Activated CD4-positive, alpha-beta T cell treated with anti-CD3 and anti-CD28 coated beads, Interleukin-2, Interleukin-6, amounts not matched to agents 100 ng/mL and 50 ng/mL, durations not matched to agents 16 hours and 8 hours (primary cell): ENCODE measurements at regions not wholly inside any gene's neighbourhood (a gene's known extent, or its start where the extent isn't known, plus 50 kb on each side); places are given as distances from the start of the nearest gene placed in this dataset.
"Not testable (repeated sequence)": the region's sequence is repeated elsewhere in the genome, so short reads cannot be mapped to it uniquely, and the experiment has no call there.

Experiments
- DNase-seq: peaks from one replicate; pipeline ENCODE4 v3.0.0-alpha.2; 2020

DNA sequence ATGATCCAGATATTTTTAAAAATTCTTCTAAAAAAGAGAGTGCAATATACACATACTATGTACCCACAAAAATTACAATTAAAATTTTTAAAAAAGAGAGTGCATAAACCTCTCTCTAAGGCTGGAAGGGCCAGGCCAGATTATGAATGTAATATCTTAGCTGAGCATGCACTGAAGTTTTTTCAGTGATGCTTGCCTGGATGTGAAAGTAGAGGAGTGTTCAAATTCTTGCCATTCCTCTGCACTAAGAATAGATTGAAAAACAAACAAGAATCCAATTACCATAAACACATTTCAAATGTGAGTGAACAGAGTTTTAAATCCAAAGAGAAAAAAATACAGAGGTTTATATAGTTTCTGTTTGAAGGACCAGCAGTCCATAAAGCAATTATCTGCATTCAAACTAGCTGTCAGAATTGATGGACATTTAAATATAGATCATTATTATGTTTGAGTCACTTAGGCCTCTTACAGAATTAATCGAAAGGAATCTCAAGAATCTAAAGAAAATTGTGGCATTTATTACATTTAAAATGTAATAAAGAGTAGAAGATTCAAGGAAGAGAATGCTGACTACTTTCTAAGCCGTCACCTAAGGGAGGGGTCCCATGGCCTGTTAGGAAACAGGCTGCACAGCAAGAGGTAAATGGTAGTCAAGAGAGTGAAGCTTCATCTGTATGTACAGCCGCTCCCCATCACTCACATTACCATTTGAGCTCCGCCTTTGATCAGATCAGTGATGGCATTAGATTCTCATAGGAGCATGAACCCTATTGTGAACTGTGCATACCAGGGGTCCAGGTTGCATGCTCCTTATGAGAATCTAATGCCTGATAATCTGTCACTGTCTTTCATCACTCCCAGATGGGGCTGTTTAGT lies 159.3 kb upstream of the MDFIC2 start:
- DNase-seq, result no peak

DNA sequence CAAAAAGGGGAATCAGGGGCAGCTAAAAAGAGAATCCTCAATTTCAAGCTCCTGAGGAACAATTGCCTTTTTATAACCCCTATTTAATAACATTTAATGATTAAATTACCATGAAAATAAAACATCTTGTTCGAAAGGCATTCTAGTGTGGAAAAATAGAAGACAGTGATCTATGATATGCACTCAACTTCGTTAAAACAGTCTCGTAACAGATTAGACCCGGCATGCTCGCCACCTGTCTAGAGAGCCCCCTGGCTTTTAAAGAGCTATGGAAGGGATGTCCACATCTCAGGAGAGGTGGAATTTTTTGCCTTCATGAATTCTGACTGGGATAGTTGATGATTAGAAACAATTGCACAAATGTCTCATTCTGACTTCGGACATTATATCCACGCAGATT lies 153.7 kb upstream of the MDFIC2 start:
- no peak for DNase-seq

DNA sequence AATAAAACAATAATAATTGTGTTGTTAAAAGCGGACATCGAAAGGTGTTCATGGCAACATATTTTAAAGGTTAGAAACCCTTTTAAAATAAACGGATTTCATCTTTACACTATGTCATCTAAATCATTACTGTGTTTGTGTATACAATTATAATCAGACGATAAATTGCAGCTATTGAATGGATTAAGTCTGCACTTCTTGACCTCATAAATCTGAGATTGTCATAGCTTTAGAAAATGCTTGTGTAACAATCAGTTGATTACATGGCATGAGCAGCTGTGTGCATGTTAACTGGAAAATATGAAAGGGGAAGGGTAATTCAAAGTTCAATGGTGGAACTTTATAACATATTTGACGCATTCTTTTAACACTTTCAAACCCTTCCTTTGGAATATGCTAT lies 152.4 kb upstream of the MDFIC2 start:
- no peak for DNase-seq

DNA sequence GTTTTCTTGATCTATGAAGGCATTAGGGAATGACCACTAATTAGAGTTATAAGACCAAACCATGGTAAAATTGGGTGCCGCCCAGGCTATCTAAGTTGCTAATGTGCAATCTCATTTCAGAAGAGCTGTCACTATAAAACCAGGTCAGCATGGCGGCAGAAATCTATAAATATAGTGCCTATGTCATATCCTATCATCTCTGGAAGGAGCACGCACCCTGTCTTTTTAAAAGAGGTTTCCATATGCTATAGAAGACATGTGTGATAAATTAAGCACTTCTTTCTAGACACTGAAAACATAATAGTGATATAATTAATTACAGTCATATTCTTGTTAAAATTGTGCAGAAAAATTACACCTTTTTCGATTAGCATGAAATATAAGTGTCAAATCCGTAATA lies 152.0 kb upstream of the MDFIC2 start:
- DNase-seq, result no peak

DNA sequence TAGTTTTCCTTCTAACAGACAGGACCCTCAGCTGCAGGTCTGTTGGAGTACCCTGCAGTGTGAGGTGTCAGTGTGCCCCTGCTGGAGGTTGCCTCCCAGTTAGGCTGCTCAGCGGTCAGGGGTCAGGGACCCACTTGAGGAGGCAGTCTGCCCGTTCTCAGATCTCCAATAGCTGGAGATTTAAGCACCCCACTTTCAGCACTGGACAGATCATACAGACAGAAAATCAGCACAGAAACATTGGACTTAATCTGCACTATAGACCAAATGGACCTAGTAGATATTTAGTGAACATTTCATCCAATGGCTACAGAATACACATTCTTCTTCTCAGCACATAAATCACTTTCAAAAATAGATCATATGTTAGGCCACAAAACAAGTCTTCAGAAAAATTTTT lies 137.8 kb upstream of the MDFIC2 start:
- DNase-seq, result not testable (repeated sequence)

DNA sequence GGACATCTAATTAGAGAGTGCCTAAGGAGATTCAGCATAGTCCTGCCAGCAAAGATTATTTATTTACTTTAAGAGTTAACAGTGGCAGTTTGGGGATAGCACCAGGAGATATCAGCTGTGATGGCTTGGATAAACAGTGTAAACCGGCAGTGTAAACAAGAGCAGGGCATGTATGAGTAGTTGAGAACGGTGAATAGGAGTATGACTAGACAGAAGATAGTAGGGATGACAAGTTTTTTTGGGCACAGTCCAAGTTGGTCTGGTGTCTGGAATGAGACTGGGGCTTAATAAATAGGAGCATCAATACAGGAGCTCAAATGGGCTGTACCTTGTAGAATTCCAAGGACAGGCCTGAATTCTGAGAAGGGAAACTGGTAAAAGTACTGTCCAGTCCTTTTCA lies 123.0 kb upstream of the MDFIC2 start:
- not testable (repeated sequence) for DNase-seq

DNA sequence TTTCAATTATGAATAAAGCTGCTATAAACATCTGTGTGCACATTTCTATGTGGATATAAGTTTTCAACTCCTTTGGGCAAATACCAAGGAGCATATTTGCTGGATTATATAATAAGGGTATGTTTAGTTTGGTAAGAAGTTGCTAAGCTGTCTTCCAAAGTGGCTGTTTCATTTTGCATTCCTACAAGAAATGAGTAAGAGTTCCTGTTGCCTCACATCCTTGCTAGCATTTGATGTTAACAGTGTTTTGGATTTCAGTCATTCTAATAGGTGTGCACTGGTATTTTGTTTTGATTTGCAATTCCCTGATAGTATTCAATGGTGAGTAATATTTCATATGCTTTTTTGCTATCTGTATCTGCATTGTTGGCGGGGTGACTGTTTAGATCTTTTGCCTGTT lies 120.7 kb upstream of the MDFIC2 start:
- DNase-seq, result no peak

DNA sequence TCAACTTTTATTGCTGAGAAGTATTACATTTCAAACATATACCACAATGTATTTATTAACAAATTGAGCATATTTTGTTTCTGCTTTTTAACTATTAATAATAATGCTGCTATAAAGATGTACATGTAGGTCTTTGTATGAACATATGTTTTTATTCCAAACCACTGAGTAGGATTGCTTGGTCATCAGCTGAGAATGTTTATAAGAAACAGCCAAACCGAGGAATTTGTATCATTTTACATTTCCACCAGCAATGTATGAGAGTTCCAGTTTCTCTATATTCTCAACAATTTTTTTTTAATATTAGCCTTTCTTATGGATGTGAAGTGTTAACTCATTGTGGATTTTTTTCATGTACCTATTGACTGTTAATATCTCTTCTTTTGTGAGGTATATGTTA lies 119.5 kb upstream of the MDFIC2 start:
- DNase-seq, result no peak

DNA sequence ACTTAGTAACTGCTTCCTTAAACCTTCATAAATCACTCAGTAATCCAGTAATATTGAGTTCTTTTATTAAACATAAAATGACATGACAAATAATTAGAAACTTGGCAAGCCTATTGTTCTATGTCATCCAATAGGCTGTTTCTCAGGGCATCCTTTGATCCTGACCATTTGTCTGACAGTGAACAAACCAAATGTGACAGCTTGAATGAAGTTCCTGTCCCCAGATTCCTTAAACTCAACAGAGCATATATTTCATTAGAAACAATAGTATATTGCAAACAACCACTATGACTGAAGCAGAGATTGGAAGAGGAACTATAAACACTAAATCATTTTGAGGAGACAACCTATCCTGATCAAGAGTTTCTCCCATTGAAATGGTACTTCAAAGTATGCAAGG lies 113.6 kb upstream of the MDFIC2 start:
- DNase-seq, result no peak

DNA sequence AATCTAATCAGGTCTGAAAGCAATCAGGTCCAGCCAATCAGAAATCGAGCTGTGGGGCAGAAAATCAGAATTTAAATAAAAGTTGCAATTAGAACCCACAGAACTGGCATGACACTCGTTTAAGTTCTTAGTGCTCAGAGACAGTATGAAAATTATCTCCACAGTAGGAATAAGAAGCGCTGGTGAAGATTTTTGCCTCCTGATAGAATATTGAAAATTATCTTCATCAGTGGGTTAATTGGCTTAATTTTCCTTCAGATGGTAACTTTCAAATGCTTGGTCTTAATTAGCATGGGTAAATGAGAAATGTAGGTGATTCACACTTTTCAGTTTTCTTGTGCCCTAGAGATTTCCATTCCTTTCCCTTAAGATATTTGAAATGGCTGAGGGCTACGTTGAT lies 109.1 kb upstream of the MDFIC2 start:
- no peak for DNase-seq

DNA sequence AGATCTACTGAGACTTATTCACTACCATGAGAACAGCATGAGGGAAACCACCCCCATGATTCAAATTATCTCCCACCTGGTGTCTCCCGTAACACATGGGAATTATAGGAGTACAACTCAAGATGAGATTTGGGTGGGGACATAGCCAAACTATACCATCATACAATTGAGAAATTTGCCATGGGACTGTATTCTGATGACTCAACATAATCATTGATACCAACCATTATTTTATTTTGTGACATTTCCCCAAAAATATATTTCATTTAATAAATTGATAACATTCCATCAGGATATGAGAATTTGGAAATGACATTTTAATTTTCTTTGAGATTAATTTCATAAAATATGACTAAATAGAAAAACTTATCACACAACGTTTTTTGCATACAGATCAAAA lies 96.6 kb upstream of the MDFIC2 start:
- DNase-seq, result no peak

DNA sequence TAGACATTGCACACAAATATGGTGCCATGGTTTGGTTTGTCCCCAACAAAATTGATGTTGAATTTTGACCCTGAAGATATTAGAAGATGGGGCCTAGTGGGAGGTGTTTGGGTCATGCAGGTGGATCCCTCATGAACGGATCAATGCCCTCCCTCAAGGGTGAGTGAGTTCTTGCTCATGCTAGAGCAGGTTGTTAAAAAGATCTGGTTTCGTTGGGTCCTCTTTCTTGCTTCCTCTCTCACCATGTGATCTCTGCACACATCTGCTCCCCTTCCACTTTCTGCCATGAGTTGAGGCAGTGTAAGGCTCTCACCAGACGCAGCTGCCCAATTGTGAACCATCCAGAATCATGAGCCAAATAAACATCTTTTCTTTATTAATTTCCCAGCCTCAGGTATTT lies 87.8 kb upstream of the MDFIC2 start:
- DNase-seq, result no peak

DNA sequence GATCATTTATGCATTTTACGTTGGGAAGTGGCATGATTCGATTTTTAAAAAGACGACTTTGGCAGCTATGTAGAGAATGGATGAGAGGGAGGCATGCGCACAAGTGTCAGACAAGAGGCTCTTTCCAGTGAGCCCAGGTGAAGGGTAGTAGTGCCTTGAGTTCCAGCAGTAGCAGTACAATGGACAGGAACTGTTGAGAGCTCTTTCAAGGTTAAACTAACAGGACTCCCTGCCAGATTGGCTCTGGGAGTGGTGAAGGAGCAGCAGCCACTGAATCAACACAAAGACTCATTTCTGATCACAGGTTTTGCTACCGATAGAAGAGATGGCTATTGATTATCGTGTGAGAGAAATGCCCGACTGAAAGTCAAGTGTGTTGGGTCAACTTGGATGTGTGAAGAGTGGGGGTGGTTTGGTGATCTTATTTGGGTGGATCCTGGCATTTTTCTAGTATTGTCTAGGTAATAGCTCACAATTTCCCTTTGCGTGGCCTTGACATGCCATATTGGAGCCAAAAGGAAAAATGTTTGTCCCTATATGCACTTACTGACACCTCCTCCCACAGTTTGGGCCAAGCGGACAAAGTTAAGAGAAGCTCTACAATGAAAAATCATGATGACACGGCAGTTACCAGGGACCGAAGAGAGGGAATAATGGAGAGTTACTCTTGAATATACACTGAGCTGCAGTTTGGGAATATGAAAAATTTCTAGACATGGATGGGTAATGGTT lies 81.6 kb upstream of the MDFIC2 start:
- no peak for DNase-seq

DNA sequence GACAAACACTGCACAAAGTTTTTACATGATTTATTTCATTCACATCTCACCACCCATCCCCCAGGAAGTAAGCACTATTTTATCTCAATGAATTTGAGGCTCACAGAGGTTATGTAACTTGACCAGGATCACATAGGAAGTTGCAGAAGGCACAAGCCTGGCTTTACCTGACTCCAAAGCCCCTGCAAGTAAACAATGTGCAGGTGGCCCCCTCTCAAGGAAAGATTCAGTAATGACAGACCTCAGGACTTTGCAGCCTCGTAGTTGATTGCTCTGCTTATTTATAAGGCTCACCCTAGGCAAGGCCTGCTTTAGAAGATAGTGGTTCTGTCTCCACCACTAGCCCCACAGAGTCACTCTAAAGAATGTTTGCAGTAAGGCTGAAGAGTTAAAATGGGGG lies 79.8 kb upstream of the MDFIC2 start:
- no peak for DNase-seq

DNA sequence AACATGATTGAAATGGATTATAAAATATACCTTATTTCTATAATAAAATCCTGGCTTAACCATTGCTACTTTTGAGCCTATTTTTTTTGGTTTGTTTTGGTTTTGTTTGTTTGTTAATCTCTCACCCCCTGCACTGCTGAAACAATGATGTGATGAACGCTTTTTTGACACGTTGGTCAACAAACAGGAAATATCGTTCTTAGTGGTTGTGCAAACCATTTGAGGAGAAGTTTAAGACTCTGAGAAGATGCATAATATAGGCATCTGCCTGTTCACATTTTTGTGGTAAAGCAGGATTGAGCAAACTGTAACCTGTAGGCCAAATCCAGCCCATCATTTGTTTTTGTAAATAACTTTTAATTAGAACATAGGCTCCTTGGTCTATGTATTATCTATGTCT lies 75.5 kb upstream of the MDFIC2 start:
- no peak for DNase-seq

DNA sequence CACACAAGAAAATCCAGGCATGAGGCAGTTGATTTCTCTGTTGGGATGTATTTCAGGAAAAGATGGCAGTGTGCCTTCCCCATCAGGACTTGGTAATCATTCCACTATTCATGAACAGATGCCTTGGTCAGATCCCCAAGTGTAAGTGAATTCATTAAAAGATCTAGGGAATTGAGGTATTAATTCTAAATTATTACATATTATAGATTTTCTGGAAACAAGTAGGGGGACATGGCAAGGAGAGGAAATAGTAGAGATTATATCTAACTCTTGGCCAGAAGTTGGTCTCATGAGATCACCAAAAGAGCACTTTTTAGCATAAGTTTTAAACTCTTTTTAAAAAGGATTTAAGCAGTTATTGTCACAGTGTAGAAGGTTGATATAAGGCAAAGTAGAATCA lies 74.4 kb upstream of the MDFIC2 start:
- DNase-seq, result no peak

DNA sequence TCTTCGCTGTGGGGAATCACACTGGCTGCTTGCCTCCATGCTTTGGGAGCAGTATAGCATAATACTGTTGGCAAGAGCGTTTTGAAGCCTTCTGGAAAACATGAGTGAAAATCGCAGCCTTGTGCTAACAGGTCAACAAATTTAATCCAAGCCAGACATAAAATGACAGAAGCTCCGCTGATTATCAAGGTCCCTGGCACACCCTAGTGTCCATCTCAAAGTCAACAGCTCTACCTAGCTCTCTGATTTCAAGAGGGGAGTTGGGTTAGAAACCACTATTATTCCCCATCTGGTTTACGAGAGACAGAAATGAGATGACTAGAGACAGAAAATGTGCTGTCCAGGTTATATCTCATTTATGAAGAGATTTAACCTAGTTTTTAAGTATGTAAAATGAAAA lies 73.6 kb upstream of the MDFIC2 start:
- DNase-seq, result no peak

DNA sequence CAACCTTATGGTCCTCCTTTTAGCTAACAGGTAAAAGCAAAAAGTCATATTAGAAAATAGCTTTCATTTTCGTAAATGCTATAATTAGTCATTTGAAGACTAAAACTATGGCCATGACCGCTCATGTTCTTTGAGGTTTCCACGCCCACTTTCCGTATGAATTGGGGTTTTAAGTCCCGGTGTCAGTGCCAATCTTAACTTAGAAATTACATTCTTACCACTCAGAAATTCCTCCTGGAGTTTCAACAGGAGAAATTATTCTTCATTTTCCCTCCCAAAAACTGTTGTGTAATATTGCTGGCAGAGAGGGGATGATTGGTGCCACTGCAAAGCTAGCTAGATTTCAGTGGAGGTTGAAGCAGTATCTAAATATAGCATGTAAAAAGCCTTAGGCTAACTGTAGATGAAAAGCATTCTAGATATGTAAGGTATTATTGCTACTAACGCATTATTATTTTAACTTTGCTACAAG lies 71.0 kb upstream of the MDFIC2 start:
- peak; percentile 18 for DNase-seq

DNA sequence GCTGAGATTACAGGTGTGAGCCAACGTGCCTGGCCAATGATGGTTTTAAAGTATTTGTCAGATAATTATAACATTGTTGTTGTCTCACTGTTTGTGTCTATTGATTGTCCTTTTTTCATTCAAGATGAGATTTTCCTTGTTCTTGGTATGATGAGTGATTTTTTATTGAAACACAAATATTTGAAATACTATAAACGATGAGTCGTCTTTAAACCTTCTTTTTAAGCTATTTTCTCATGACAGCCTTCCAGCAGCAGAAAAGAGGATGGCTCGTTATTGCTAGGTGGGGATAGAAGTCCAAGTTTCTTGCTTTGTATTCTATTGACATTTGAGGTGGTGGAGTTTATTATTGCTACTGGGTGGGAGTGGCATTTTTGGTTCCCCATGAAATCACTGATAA lies 61.7 kb upstream of the MDFIC2 start:
- DNase-seq, result no peak
